SH-SY5Y (cell line): ENCODE measurements at regions not wholly inside any gene's neighbourhood (a gene's known extent, or its start where the extent isn't known, plus 50 kb on each side); places are given as distances from the start of the nearest gene placed in this dataset.
A peak's percentile ranks its signal among the peaks of the same experiment; 100 is the strongest.

Experiments
- GATA2 ChIP-seq: IDR thresholded peaks from 2 replicates; pipeline ENCODE4 v1.6.1; 2011; ENCODE audit warnings: mild to moderate bottlenecking, low read depth, low read length
- GATA3 ChIP-seq: IDR thresholded peaks from 2 replicates; pipeline ENCODE4 v1.6.1; 2011; ENCODE audit warnings: low read depth, mild to moderate bottlenecking, low read length, moderate library complexity

GRCh38 chr9:18330401-18331309 lies 143.3 kb upstream of the ADAMTSL1 start:
- TF ChIP-seq GATA3 (no peak), GATA2 (no peak)

DNA sequence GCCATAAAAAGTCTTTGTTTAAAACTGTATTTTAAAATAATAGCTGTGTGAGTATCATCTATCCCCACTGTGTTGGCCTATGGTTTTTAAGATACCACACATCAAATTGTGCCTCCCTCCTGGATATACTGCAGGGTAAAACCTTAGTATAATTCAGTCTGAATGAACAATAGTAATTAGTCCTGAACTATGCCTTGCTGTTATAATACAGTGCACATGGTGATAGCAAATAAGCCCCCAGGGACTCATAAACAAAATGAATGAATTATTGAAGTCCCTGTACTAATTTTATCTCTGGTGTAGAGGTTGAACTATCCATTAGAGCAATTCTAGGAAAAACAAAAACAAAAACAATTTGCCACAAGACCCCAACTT lies 142.7 kb upstream of the ADAMTSL1 start:
- TF ChIP-seq GATA2 (no peak), GATA3 (no peak)

DNA sequence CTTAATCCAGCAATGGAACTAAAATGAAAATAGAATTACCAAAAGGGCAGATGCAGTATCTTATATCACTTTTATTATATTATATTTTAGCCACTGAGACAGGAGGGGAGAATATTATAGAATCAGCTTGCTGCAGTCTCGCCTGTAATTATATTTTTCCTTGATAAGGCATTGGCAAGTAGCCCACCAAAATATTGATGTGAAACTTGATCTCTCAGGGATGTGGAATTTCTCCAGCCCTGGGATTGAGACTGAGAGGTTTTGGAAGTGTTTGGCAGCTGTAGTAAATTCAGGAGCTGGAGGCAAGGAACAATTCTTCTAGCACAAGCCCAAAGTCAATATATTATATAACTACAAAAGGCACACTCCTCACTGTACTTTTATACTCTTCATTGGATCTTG lies 142.1 kb upstream of the ADAMTSL1 start:
- TF ChIP-seq GATA2 (peak; percentile 66), GATA3 (no peak)

DNA sequence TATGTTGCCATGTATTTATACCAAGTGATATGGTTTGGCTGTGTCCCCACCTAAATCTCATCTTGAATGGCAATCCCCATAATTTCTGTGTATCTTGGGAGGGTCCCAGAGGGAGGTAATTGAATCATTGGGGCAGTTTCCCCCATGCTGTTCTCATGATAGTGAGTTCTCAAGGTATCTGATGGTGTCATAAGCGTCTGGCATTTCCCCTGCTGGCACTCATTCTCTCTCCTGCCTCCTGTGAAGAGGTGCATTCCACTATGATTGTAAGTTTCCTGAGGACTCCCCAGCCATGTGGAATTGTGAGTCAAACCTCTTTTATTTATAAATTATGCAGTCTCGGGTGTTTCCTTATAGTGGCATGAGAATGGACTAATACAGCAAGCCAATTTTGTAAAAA lies 140.8 kb upstream of the ADAMTSL1 start:
- no peak for TF ChIP-seq GATA3
- TF ChIP-seq GATA2: no peak

- TF ChIP-seq GATA2: no peak
- TF ChIP-seq GATA3: no peak
These were observed 138.1 kb upstream of the ADAMTSL1 start for GRCh38 chr9:18335825-18336224.

DNA sequence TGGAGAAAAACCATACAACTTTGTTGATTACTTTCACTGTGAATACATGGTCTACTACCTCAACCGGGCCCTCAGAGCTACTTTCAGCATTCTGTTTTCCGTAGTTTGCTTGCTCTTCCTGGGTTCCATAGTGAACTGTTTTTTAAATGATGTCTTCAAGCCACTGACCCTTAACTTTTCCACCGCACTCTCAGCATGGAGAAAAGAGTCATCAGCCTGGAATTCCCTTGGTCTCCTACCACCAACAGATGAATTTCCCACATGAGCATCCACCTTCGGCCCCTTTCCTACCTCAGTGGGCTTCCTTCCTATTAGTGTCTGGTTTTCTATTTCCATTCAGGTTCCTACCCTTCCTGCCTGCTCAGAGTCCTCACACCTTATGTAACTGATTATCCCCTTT lies 135.9 kb upstream of the ADAMTSL1 start:
- TF ChIP-seq GATA3 (no peak), GATA2 (no peak)

GRCh38 chr9:18343784-18344183 lies 130.2 kb upstream of the ADAMTSL1 start:
- no peak for TF ChIP-seq GATA3
- no peak for TF ChIP-seq GATA2

- TF ChIP-seq GATA3 (no peak), GATA2 (no peak)
These were observed 127.2 kb upstream of the ADAMTSL1 start for GRCh38 chr9:18346745-18347144.

- TF ChIP-seq GATA2 (no peak), GATA3 (no peak)
These were observed 126.4 kb upstream of the ADAMTSL1 start for GRCh38 chr9:18347386-18348082.

DNA sequence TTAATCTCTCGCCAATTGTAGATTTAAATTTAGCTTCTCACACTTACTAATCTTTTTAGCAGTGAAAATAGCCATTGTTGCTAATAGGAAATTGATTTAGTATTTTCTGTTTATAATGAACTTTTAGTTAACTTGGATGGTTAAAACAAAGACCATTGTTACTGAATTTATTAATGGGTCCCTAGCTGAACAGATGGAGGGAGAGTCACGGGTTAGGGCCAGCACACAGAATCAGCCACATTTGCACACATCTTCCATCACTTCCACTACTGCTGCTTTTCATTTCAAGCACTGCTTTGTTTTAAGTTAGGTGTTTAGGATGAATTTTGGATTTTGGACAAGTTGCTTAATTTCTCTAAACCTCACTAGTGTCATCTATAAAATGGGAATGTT lies 125.9 kb upstream of the ADAMTSL1 start:
- TF ChIP-seq GATA2 (no peak), GATA3 (no peak)

DNA sequence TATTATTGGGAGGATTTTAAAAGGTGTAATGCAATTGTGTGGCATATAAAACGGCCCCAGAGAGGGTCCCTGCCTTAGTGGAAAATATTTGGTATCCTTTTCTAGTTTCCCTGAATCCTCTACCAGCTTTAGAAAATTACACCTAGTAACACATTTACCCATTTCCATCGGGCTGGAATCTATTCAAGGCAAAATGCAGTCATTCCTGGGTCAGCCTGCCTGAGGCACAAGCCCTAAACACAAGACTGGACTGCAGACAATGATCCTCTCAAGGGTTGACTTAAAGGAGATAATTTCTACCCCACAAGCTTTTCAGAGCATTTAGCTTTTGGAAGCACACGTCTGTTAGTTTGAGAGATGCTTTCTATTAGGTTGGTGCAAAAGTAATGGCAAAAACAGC lies 124.4 kb upstream of the ADAMTSL1 start:
- TF ChIP-seq GATA3: no peak
- TF ChIP-seq GATA2: no peak

DNA sequence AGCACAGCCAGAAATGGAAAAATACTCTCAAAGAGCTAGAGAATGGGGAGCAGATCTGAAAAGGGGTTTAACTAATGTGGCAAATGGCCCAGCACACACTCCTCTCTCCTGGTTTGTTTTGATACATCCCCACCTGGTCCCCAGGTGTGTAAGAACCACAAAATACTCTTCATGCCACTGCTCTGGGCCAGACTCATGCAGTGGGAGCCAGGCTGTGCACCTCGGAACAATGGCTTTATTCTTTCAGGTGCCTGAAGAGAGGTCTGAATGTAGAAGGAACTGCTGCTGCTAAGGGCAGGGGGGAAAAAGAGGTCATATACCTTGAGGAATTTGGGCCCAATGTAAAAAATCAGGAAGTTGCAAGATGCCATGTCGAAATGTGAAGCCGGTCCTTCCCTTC lies 123.9 kb upstream of the ADAMTSL1 start:
- TF ChIP-seq GATA2 (no peak), GATA3 (no peak)

GRCh38 chr9:18350995-18351595 lies 122.9 kb upstream of the ADAMTSL1 start:
- TF ChIP-seq GATA3 (no peak), GATA2 (no peak)

DNA sequence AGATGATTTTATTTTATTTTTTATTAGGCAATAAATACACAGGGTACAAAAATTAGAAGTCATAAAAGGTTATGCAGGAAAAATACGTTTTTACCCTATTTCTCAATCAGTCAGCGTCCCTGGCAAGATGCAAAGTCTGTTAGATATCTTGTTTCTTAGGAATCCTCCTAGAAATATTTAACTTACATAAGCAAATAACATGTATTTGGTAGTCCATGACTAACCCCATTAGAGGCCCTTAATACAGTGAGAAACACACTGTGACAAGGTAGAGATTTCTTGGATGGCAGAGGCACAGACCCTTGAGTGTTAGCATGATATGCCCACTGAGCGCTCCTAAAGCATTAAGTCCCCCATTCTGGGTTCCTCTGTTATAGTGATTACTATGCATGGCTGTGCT lies 121.2 kb upstream of the ADAMTSL1 start:
- TF ChIP-seq GATA2 (no peak), GATA3 (no peak)
